Kidney (tissue), 13 donors: ENCODE measurements at regions not wholly inside any gene's neighbourhood (a gene's known extent, or its start where the extent isn't known, plus 50 kb on each side); places are given as distances from the start of the nearest gene placed in this dataset.

Source experiments
- DNase-seq, 5 donors: peaks; one replicate each; pipeline ENCODE4 v3.0.0-alpha.2; 2013 to 2020
- FAIRE-seq: peaks from 2 replicates; lab custom pipeline; 2012; peaks lifted over from hg19 to GRCh38; lab: Jason Lieb, UNC
- H3K27ac ChIP-seq, 2 donors: one replicate each; pipeline ENCODE4 v1.7.0; 2013; ENCODE audit warnings: low read depth in 2 of 2, low read length in 2 of 2, inconsistent platforms in 1 of 2
- H3K27me3 ChIP-seq: one replicate; pipeline ENCODE4 v1.7.1; 2013; ENCODE audit warnings: low read length, inconsistent platforms; ENCODE audit not compliant: control insufficient read depth, insufficient read depth
- H3K36me3 ChIP-seq, 3 donors: one replicate each; pipeline versions ENCODE4 v1.7.0 to v1.7.1; 2013; ENCODE audit warnings: low read length in 3 of 3, control low read depth in 1 of 3, inconsistent platforms in 1 of 3; ENCODE audit not compliant: insufficient read depth in 3 of 3, control insufficient read depth in 2 of 3
- H3K4me1 ChIP-seq, 3 donors: one replicate each; pipeline versions ENCODE4 v1.7.0 to v1.7.1; 2013; ENCODE audit warnings: low read length in 3 of 3, inconsistent platforms in 1 of 3, low read depth in 1 of 3; ENCODE audit not compliant: control insufficient read depth in 2 of 3, insufficient read depth in 2 of 3
- H3K4me3 ChIP-seq, 3 donors: one replicate each; pipeline versions ENCODE4 v1.7.0 to v1.8.1; 2013; ENCODE audit warnings: low read length in 3 of 3, control low read depth in 1 of 3, inconsistent platforms in 1 of 3
- H3K9ac ChIP-seq, 3 donors: one replicate each; pipeline versions ENCODE4 v1.7.0 to v1.7.1; 2013; ENCODE audit warnings: low read length in 3 of 3, control low read depth in 1 of 3, inconsistent platforms in 1 of 3
- H3K9me3 ChIP-seq, 3 donors: one replicate each; pipeline versions ENCODE4 v1.7.0 to v1.7.1; 2013; ENCODE audit warnings: low read length in 3 of 3, control low read depth in 1 of 3, inconsistent platforms in 1 of 3; ENCODE audit not compliant: control insufficient read depth in 2 of 3, insufficient read depth in 1 of 3
- CTCF ChIP-seq: IDR thresholded peaks from 3 replicates; pipeline ENCODE4 v1.5.1; 2012; ENCODE audit warnings: mild to moderate bottlenecking, moderate library complexity, borderline replicate concordance; ENCODE audit not compliant: insufficient read depth; ENCODE audit errors: extremely low read depth
- intact Hi-C: fragments of 100-400 bp; cut with DNase I; formaldehyde crosslinking; loops from one replicate; pipeline ENCODE4 v1.11.1; 2022
- donor health status: control.
- donor health status: control.
- donor health status: control.
- donor health status: control.
- donor health status: control.
- donor health status: DM: yes; HTN: yes; CAD: no.
- donor health status: Normal renal cell carcinoma (clear cell type).

- no peak for TF ChIP-seq CTCF
- Histone ChIP-seq H3K9ac (no peak overlapping the region), H3K4me3 (no peak overlapping the region), H3K4me1 (no peaks in the 10 kb centered on the region), H3K27ac (no peak overlapping the region), H3K27me3 (no peaks in the 10 kb centered on the region), H3K36me3 (no peaks in the 10 kb centered on the region), H3K9me3 (peaks cover 0 to 9% (median 0%) of the 10 kb centered on the region in 3 donors)
- FAIRE-seq, result no peak
- intact Hi-C loops, result no loop called here
- DNase-seq, result no peak
These were observed 224.4 kb downstream of the PTPRU start for GRCh38 chr1:29460694-29461093.

GRCh38 chr1:29460041-29460610 lies 223.8 kb downstream of the PTPRU start:
- Histone ChIP-seq H3K36me3 (no peaks in the 10 kb centered on the region), H3K9ac (no peak overlapping the region), H3K4me3 (no peak overlapping the region), H3K9me3 (peaks cover 0 to 8% (median 0%) of the 10 kb centered on the region in 3 donors), H3K27ac (no peak overlapping the region), H3K27me3 (no peaks in the 10 kb centered on the region), H3K4me1 (no peaks in the 10 kb centered on the region)
- DNase-seq, result no peak
- intact Hi-C loops, result no loop called here
- FAIRE-seq, result no peak
- TF ChIP-seq CTCF, result no peak

- no peak overlapping the region for H3K4me3 ChIP-seq
- no peak for FAIRE-seq
These were observed 223.3 kb downstream of the PTPRU start for GRCh38 chr1:29459620-29459945.

More at GRCh38 chr1:29459620-29459945, 223.3 kb downstream of the PTPRU start:
- Histone ChIP-seq H3K27ac (no peak overlapping the region), H3K36me3 (no peaks in the 10 kb centered on the region), H3K27me3 (no peaks in the 10 kb centered on the region), H3K9me3 (peaks cover 0 to 2% (median 0%) of the 10 kb centered on the region in 3 donors), H3K4me1 (no peaks in the 10 kb centered on the region), H3K9ac (no peak overlapping the region)
- TF ChIP-seq CTCF, result no peak
- peak in 1 of 5 donors; percentile 43 for DNase-seq
- intact Hi-C loops, result no loop called here
